ENCODE measurements at regions not wholly inside any gene's neighbourhood (a gene's known extent, or its start where the extent isn't known, plus 50 kb on each side); places are given as distances from the start of the nearest gene placed in this dataset.

DNA sequence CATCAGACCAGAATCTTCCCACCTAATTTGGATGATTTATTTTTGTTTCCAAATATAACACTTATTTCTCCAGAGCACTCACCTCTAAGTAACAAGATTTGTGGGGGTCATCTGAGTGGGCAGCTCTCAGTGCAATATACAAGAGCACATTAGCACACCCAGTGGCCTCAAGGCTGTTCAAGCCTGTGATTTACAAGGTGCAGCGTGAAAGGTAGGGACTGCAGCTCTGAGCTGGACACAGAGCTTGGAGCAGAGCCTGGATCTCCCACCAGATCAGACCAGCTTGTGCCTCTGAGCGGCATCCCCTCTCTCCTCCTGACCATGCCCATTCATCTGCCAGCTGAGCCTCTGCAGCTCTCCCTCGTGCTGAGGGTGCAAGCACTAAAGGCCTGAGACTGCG, 323.3 kb upstream of the ZC3H12C start:
- Histone ChIP-seq H3K9me3 (no peaks in the 10 kb centered on the region), H3K27ac (no peak overlapping the region), H3K36me3 (no peaks in the 10 kb centered on the region), H3K4me1 (no peaks in the 10 kb centered on the region), H3K27me3 (no peaks in the 10 kb centered on the region), H3K4me3 (no peak overlapping the region)
- intact Hi-C loops (cut with DNase I): no loop called here
- DNase-seq: no peak
- 82 to 85% methylated on average over 4 of the region's 4 CpGs for WGBS, 2 donors
- TF ChIP-seq EP300 (IDR thresholded peaks at IDR 0.05) (no peak), POLR2A (IDR thresholded peaks at IDR 0.05) (no peak), POLR2AphosphoS5 (IDR thresholded peaks at IDR 0.05) (no peak)
- TF ChIP-seq, protein P1, sequence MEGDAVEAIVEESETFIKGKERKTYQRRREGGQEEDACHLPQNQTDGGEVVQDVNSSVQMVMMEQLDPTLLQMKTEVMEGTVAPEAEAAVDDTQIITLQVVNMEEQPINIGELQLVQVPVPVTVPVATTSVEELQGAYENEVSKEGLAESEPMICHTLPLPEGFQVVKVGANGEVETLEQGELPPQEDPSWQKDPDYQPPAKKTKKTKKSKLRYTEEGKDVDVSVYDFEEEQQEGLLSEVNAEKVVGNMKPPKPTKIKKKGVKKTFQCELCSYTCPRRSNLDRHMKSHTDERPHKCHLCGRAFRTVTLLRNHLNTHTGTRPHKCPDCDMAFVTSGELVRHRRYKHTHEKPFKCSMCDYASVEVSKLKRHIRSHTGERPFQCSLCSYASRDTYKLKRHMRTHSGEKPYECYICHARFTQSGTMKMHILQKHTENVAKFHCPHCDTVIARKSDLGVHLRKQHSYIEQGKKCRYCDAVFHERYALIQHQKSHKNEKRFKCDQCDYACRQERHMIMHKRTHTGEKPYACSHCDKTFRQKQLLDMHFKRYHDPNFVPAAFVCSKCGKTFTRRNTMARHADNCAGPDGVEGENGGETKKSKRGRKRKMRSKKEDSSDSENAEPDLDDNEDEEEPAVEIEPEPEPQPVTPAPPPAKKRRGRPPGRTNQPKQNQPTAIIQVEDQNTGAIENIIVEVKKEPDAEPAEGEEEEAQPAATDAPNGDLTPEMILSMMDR (IDR thresholded peaks at IDR 0.05): no peak

GRCh38 chr11:109770323-109770722, 322.9 kb upstream of the ZC3H12C start:
- no peaks in the 10 kb centered on the region for H3K27me3 ChIP-seq
- intact Hi-C loops (cut with DNase I): no loop called here
- H3K36me3 ChIP-seq: no peaks in the 10 kb centered on the region
- DNase-seq: no peak
- no peak overlapping the region for H3K4me3 ChIP-seq
- no peak for TF ChIP-seq EP300 (IDR thresholded peaks at IDR 0.05)
- TF ChIP-seq, protein P1 (IDR thresholded peaks at IDR 0.05): no peak
- TF ChIP-seq POLR2AphosphoS5 (IDR thresholded peaks at IDR 0.05): no peak
- no peak for TF ChIP-seq POLR2A (IDR thresholded peaks at IDR 0.05)
- H3K4me1 ChIP-seq: no peaks in the 10 kb centered on the region
- H3K27ac ChIP-seq: no peak overlapping the region
- no peaks in the 10 kb centered on the region for H3K9me3 ChIP-seq

GRCh38 chr11:109772892-109773291, 320.3 kb upstream of the ZC3H12C start:
- WGBS, 2 donors: 86 to 91% methylated on average over 1 of the region's 1 CpG
- Histone ChIP-seq H3K36me3 (no peaks in the 10 kb centered on the region), H3K27ac (no peak overlapping the region), H3K4me3 (no peak overlapping the region), H3K9me3 (no peaks in the 10 kb centered on the region), H3K4me1 (no peaks in the 10 kb centered on the region), H3K27me3 (no peaks in the 10 kb centered on the region)
- intact Hi-C loops (cut with DNase I): no loop called here
- TF ChIP-seq EP300 (IDR thresholded peaks at IDR 0.05) (no peak), POLR2A (IDR thresholded peaks at IDR 0.05) (no peak), POLR2AphosphoS5 (IDR thresholded peaks at IDR 0.05) (no peak)
- TF ChIP-seq, protein P1 (IDR thresholded peaks at IDR 0.05): no peak
- DNase-seq: no peak

DNA sequence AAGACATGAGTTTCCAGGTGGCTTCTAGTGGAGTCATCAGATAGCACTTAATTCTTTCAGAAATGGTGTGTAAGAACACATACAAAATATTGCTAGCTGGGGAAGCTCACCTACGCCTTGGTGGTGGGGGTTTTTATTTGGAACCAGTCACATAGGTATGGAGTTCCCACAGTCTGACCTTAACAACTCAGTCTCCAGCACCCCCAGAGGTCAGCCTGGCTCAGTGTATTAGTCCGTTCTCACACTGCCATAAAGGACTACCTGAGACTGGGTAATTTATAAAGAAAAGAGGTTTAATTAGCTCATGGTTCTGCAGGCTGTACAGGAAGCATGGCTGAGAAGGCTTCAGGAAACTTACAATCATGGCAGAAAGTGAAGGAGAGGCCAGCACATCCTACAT, 317.5 kb upstream of the ZC3H12C start:
- Histone ChIP-seq H3K4me1 (no peaks in the 10 kb centered on the region), H3K36me3 (no peaks in the 10 kb centered on the region), H3K27ac (no peak overlapping the region), H3K9me3 (no peaks in the 10 kb centered on the region), H3K4me3 (no peak overlapping the region), H3K27me3 (no peaks in the 10 kb centered on the region)
- 84 to 86% methylated on average over 2 of the region's 2 CpGs for WGBS, 2 donors
- DNase-seq: no peak
- intact Hi-C loops (cut with DNase I): no loop called here
- TF ChIP-seq POLR2AphosphoS5 (IDR thresholded peaks at IDR 0.05): no peak
- TF ChIP-seq, protein P1 (IDR thresholded peaks at IDR 0.05): no peak
- TF ChIP-seq EP300 (IDR thresholded peaks at IDR 0.05): no peak
- no peak for TF ChIP-seq POLR2A (IDR thresholded peaks at IDR 0.05)

DNA sequence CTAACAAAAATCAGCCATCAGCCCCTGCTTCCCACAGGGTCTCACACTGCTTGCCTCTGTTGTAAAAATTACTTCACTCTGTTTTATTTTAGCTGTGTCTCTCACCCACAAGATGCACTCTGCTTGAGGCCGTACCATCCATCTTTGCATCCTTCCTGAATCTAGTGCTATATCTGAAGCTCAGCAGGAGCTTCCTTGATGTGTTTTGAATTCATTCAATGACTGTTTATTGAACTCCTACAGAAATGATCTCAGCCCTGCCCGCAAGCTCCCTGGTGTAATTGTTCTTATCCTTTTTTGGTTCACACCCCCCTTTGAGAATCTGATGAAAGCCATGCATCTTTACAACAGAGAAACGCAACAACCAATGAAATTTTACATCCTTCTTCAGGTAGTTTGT, 310.2 kb upstream of the ZC3H12C start:
- no peaks in the 10 kb centered on the region for H3K27me3 ChIP-seq
- TF ChIP-seq POLR2AphosphoS5 (IDR thresholded peaks at IDR 0.05) (no peak), EP300 (IDR thresholded peaks at IDR 0.05) (no peak), POLR2A (IDR thresholded peaks at IDR 0.05) (no peak)
- TF ChIP-seq, protein P1 (IDR thresholded peaks at IDR 0.05): no peak
- no peaks in the 10 kb centered on the region for H3K9me3 ChIP-seq
- no peak overlapping the region for H3K4me3 ChIP-seq
- intact Hi-C loops (cut with DNase I): no loop called here
- DNase-seq: no peak
- H3K36me3 ChIP-seq: no peaks in the 10 kb centered on the region
- no peaks in the 10 kb centered on the region for H3K4me1 ChIP-seq
- 89 to 91% methylated on average over 3 of the region's 3 CpGs for WGBS, 2 donors
- no peak overlapping the region for H3K27ac ChIP-seq
